Activated CD8-positive, alpha-beta memory T cell treated with anti-CD3 and anti-CD28 coated beads, Interleukin-2, amount 10 ng/mL, durations not matched to agents 7 days and 5 days (primary cell): ENCODE measurements at regions not wholly inside any gene's neighbourhood (a gene's known extent, or its start where the extent isn't known, plus 50 kb on each side); places are given as distances from the start of the nearest gene placed in this dataset.

Experiments used
- ATAC-seq: fragments of 150-1000 bp; cut with Tn5 transposase; one replicate; pipeline ENCODE4 v1.10.0; 2021; ENCODE audit warnings: moderate library complexity
- CTCF ChIA-PET: fragments of 350-600 bp; sonication (Branson Sonifier 250); formaldehyde crosslinking; loops from one replicate; lab custom pipeline; 2021; ENCODE audit warnings: antibody characterized with exemption; lab: Charles Lee
- DNase-seq: peaks from one replicate; pipeline ENCODE4 v3.0.0-alpha.2; 2020
- H3K27ac Mint-ChIP-seq: one replicate; pipeline ENCODE4 v1.8.0; 2021; ENCODE audit warnings: mild to moderate bottlenecking, mixed read lengths
- H3K27me3 Mint-ChIP-seq: one replicate; pipeline ENCODE4 v1.8.0; 2021; ENCODE audit warnings: mixed read lengths
- H3K36me3 Mint-ChIP-seq: one replicate; pipeline ENCODE4 v1.8.0; 2021; ENCODE audit warnings: mild to moderate bottlenecking, mixed read lengths
- H3K4me1 Mint-ChIP-seq: one replicate; pipeline ENCODE4 v1.8.0; 2021; ENCODE audit warnings: mixed read lengths
- H3K4me3 Mint-ChIP-seq: one replicate; pipeline ENCODE4 v1.8.0; 2021; ENCODE audit warnings: mild to moderate bottlenecking, moderate library complexity, mixed read lengths
- H3K9me3 Mint-ChIP-seq: one replicate; pipeline ENCODE4 v1.8.0; 2022; ENCODE audit warnings: low read depth, mixed read lengths

DNA sequence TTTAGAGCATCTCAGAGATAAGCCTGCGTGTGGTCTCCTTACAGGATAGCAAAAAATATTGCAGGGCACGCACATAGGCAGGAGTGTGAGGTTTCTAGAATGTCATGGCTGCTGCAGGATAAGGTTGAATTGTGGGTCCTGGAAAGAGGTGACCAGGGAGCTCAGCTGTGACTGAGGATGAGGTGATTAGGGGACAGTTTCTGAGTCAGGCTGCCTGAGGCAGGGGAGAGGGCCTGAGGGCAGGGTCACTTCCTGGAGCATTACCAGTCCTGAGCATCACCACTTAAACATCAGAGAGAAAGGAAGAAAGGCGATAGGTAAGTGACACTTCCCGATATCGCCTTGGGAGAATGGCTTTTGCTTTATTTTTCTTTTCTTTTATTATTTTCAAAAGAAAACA lies 813.8 kb downstream of the TUSC7 start:
- CTCF ChIA-PET = no interaction called here
- H3K4me1 Mint-ChIP-seq = no peaks in the 10 kb centered on the region
- H3K4me3 Mint-ChIP-seq = no peak overlapping the region
- H3K36me3 Mint-ChIP-seq = no peaks in the 10 kb centered on the region
- no peak for DNase-seq
- no peak for ATAC-seq
- H3K9me3 Mint-ChIP-seq = no peaks in the 10 kb centered on the region
- H3K27me3 Mint-ChIP-seq = no peaks in the 10 kb centered on the region
- H3K27ac Mint-ChIP-seq = no peak overlapping the region

GRCh38 chr3:117524890-117525289 lies 815.3 kb downstream of the TUSC7 start:
- Mint-ChIP-seq H3K27me3 (no peaks in the 10 kb centered on the region), H3K4me1 (no peaks in the 10 kb centered on the region), H3K36me3 (no peaks in the 10 kb centered on the region), H3K4me3 (no peak overlapping the region), H3K27ac (no peak overlapping the region), H3K9me3 (no peaks in the 10 kb centered on the region)
- no peak for DNase-seq
- no peak for ATAC-seq
- CTCF ChIA-PET = no interaction called here

DNA sequence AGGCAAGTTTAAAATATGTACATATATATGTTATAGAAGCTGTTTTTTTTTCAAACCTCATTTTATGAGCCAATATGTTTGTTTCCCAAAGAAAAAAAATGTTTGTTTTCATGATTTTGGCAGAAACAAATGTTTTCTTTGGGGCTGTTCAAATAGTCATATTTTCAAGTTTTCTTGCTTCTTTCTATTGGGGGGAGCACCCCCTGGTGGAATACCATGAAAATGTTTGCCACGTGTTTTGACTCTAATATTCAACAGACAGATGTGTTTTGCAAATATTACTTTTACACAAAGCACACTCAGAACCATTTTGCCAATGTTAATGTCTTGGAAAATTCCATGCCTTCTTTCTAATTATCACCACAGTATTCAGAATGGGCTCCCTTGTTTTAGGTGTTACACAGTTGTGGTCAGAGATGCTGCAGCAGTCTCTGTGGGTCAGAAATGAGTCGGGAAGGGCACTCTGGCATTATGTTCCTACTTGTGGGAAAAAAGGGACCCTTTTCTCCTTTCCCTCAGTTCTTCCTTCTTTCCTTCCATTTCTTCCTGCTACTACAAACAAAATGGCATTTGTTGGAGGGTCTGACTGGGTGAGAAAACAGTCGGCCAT lies 817.0 kb downstream of the TUSC7 start:
- no peak for ATAC-seq
- no peak for DNase-seq
- Mint-ChIP-seq H3K27ac (no peak overlapping the region), H3K4me1 (no peaks in the 10 kb centered on the region), H3K9me3 (no peaks in the 10 kb centered on the region), H3K27me3 (no peaks in the 10 kb centered on the region), H3K4me3 (no peak overlapping the region), H3K36me3 (no peaks in the 10 kb centered on the region)
- CTCF ChIA-PET = no interaction called here

- Mint-ChIP-seq H3K4me1 (no peaks in the 10 kb centered on the region), H3K4me3 (no peak overlapping the region), H3K27me3 (no peaks in the 10 kb centered on the region), H3K36me3 (no peaks in the 10 kb centered on the region), H3K27ac (no peak overlapping the region), H3K9me3 (no peaks in the 10 kb centered on the region)
- DNase-seq (no peak), ATAC-seq (no peak)
- CTCF ChIA-PET = no interaction called here
Measured at GRCh38 chr3:117527346-117527745, 817.8 kb downstream of the TUSC7 start.

DNA sequence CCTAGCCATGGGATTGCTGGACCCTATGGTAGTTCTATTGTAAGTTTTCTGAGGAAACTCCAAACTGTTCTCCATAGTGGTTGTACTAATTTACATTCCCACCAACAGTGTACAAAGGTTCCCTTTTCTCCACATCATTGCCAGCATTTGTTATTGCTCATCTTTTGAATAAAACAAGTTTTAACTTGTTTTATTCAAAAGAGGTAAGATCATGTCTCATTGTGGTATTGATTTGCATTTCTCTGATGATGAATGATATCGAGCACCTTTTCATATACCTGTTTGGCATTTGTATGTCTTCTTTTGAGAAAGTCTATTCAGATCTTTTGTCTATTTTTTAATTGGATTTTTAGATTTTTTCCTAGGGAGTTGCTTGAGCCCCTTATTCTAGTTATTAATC lies 819.1 kb downstream of the TUSC7 start:
- DNase-seq (no peak), ATAC-seq (no peak)
- no peak overlapping the region for H3K27ac Mint-ChIP-seq
- H3K27me3 Mint-ChIP-seq = no peaks in the 10 kb centered on the region
- no peaks in the 10 kb centered on the region for H3K9me3 Mint-ChIP-seq
- no peaks in the 10 kb centered on the region for H3K36me3 Mint-ChIP-seq
- CTCF ChIA-PET = no interaction called here
- no peak overlapping the region for H3K4me3 Mint-ChIP-seq
- H3K4me1 Mint-ChIP-seq = no peaks in the 10 kb centered on the region

- H3K9me3 Mint-ChIP-seq = no peaks in the 10 kb centered on the region
- H3K4me1 Mint-ChIP-seq = no peaks in the 10 kb centered on the region
- no peak overlapping the region for H3K27ac Mint-ChIP-seq
- DNase-seq (no peak), ATAC-seq (no peak)
- H3K36me3 Mint-ChIP-seq = no peaks in the 10 kb centered on the region
- no peak overlapping the region for H3K4me3 Mint-ChIP-seq
- no peaks in the 10 kb centered on the region for H3K27me3 Mint-ChIP-seq
- CTCF ChIA-PET = no interaction called here
Measured at GRCh38 chr3:117531078-117531767, 821.6 kb downstream of the TUSC7 start.

- Mint-ChIP-seq H3K27ac (no peak overlapping the region), H3K27me3 (no peaks in the 10 kb centered on the region), H3K36me3 (no peaks in the 10 kb centered on the region), H3K9me3 (no peaks in the 10 kb centered on the region), H3K4me3 (no peak overlapping the region), H3K4me1 (no peaks in the 10 kb centered on the region)
- ATAC-seq (no peak), DNase-seq (no peak)
- CTCF ChIA-PET = no interaction called here
Measured at GRCh38 chr3:117532268-117532667, 822.7 kb downstream of the TUSC7 start.

GRCh38 chr3:117534138-117534537 lies 824.6 kb downstream of the TUSC7 start:
- CTCF ChIA-PET = no interaction called here
- ATAC-seq (no peak), DNase-seq (no peak)
- Mint-ChIP-seq H3K27ac (no peak overlapping the region), H3K36me3 (no peaks in the 10 kb centered on the region), H3K9me3 (no peaks in the 10 kb centered on the region), H3K4me3 (no peak overlapping the region), H3K4me1 (no peaks in the 10 kb centered on the region), H3K27me3 (no peaks in the 10 kb centered on the region)

GRCh38 chr3:117536006-117536405 lies 826.4 kb downstream of the TUSC7 start:
- Mint-ChIP-seq H3K4me1 (no peaks in the 10 kb centered on the region), H3K9me3 (no peaks in the 10 kb centered on the region), H3K36me3 (no peaks in the 10 kb centered on the region), H3K27me3 (no peaks in the 10 kb centered on the region), H3K27ac (no peak overlapping the region), H3K4me3 (no peak overlapping the region)
- ATAC-seq = no peak
- DNase-seq = no peak
- CTCF ChIA-PET = no interaction called here

DNA sequence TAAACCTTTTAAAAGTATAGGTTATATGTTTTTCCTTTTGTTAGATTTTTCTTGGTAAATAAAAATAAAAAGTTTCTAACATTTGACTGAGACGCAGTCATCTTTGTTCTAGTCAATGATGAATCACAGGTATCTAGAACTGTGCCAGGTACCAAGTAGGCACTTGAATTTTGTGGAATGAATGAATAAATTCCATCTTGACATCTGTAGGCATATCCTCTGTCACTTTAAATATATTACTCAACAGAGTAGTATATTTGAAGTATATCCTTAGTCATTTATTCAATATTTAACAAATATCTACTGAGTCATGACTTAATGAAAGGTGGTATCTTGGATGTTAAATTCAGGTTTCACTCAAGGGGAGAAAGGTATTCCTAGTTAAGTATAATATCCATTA lies 828.4 kb downstream of the TUSC7 start:
- no peaks in the 10 kb centered on the region for H3K27me3 Mint-ChIP-seq
- CTCF ChIA-PET = no interaction called here
- no peaks in the 10 kb centered on the region for H3K4me1 Mint-ChIP-seq
- H3K36me3 Mint-ChIP-seq = no peaks in the 10 kb centered on the region
- H3K27ac Mint-ChIP-seq = no peak overlapping the region
- no peak overlapping the region for H3K4me3 Mint-ChIP-seq
- no peak for ATAC-seq
- no peak for DNase-seq
- H3K9me3 Mint-ChIP-seq = no peaks in the 10 kb centered on the region

DNA sequence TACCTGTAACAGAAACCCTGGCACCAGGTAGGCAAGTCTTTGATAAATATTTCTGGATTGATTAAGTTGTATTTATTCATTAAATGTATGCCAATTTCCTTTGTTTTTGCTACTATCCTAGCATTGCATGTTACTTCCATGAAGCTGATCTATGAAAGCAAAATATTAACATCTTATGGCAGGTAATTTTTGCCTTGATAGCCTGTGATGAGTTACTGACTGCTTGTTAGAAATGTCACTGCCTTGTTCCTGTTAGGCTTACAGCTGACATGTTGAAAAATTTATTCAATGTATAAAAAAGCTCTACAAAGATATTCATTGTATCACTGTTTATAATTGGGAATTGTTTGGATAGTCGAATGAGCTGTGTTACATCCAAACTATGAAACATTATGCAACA lies 830.1 kb downstream of the TUSC7 start:
- CTCF ChIA-PET = no interaction called here
- no peak overlapping the region for H3K4me3 Mint-ChIP-seq
- H3K9me3 Mint-ChIP-seq = peaks cover 3% of the 10 kb centered on the region
- H3K36me3 Mint-ChIP-seq = no peaks in the 10 kb centered on the region
- H3K27ac Mint-ChIP-seq = no peak overlapping the region
- DNase-seq (no peak), ATAC-seq (no peak)
- H3K4me1 Mint-ChIP-seq = no peaks in the 10 kb centered on the region
- no peaks in the 10 kb centered on the region for H3K27me3 Mint-ChIP-seq

GRCh38 chr3:117540597-117540996 lies 831.0 kb downstream of the TUSC7 start:
- Mint-ChIP-seq H3K27me3 (no peaks in the 10 kb centered on the region), H3K4me1 (no peaks in the 10 kb centered on the region), H3K9me3 (peaks cover 5% of the 10 kb centered on the region), H3K36me3 (no peaks in the 10 kb centered on the region), H3K27ac (no peak overlapping the region), H3K4me3 (no peak overlapping the region)
- ATAC-seq (no peak), DNase-seq (no peak)
- CTCF ChIA-PET = no interaction called here

DNA sequence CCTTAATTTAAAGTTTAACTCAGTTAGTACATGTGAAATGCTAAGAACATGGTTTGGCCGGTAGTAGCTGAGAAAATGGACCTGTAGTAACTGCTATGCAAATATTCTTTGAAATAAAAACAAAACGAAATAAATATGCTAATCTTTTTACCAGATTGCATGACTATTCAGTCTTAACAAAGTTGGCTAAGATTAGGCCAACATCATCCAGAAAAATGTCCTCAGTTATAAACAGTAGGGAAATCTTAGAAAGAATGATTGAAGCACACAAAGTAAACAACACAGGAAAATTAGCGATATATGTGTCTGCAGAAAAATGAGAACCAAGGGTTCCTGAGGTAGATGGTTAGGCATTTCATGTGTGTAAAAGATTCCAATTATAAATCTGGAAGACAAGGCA lies 832.1 kb downstream of the TUSC7 start:
- ATAC-seq (no peak), DNase-seq (no peak)
- H3K36me3 Mint-ChIP-seq = no peaks in the 10 kb centered on the region
- H3K9me3 Mint-ChIP-seq = peaks cover 5% of the 10 kb centered on the region
- H3K4me1 Mint-ChIP-seq = no peaks in the 10 kb centered on the region
- no peak overlapping the region for H3K27ac Mint-ChIP-seq
- CTCF ChIA-PET = no interaction called here
- H3K27me3 Mint-ChIP-seq = no peaks in the 10 kb centered on the region
- no peak overlapping the region for H3K4me3 Mint-ChIP-seq

DNA sequence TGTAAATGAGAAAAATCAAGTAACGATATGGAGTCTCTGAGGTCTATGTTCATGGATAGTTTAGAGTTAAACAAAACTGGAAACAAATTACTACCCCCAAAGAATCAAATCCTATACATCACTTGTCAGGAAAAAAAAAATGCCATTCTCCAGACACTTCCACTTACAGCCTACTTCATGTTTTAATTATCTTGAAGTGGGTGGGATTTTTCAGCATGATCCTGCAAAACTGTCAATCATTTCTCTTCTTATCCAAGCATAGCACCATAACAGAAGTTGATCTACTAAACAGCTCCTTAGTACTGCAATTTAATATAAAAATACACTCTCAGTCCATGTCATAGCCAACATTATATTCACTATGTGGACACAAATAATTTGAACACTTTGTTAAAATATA lies 833.9 kb downstream of the TUSC7 start:
- peaks cover 5% of the 10 kb centered on the region for H3K9me3 Mint-ChIP-seq
- no peaks in the 10 kb centered on the region for H3K36me3 Mint-ChIP-seq
- DNase-seq (no peak), ATAC-seq (no peak)
- CTCF ChIA-PET = no interaction called here
- H3K27me3 Mint-ChIP-seq = no peaks in the 10 kb centered on the region
- H3K27ac Mint-ChIP-seq = no peak overlapping the region
- H3K4me3 Mint-ChIP-seq = no peak overlapping the region
- no peaks in the 10 kb centered on the region for H3K4me1 Mint-ChIP-seq
